OCI-LY3 (cell line): ENCODE measurements at regions not wholly inside any gene's neighbourhood (a gene's known extent, or its start where the extent isn't known, plus 50 kb on each side); places are given as distances from the start of the nearest gene placed in this dataset.

Experiments
- H2AFZ ChIP-seq: fragments of 200-600, 300-600 bp; shearing (Covaris generic); 2 replicates; pipeline ENCODE4 v1.6.0; 2014; ENCODE audit warnings: antibody characterized with exemption, low read depth, low read length
- H3K27ac ChIP-seq: fragments of 200-600, 300-600 bp; sonication (generic); 2 replicates; pipeline ENCODE4 v1.5.1; 2014; ENCODE audit warnings: mild to moderate bottlenecking, low read length, moderate library complexity, mixed read lengths
- H3K27me3 ChIP-seq: fragments of 200-600, 300-600 bp; sonication (generic); 2 replicates; pipeline ENCODE4 v1.6.1; 2014; ENCODE audit warnings: low read depth, low read length, mixed read lengths
- H3K36me3 ChIP-seq: fragments of 200-600, 300-600 bp; sonication (generic); replicated peaks from 2 replicates; pipeline ENCODE3; 2014; ENCODE audit warnings: low read depth, low read length, mixed read lengths
- H3K4me1 ChIP-seq: fragments of 300-600, 200-600 bp; sonication (generic); 2 replicates; pipeline ENCODE4 v1.6.1; 2014; ENCODE audit warnings: low read length, mixed read lengths
- H3K4me2 ChIP-seq: fragments of 200-600, 300-600 bp; sonication (generic); 2 replicates; pipeline ENCODE4 v1.6.1; 2014; ENCODE audit warnings: low read length, mixed read lengths
- H3K4me3 ChIP-seq: fragments of 300-600, 200-600 bp; sonication (generic); 2 replicates; pipeline ENCODE4 v1.5.1; 2014; ENCODE audit warnings: antibody characterized with exemption, mild to moderate bottlenecking, low read length, moderate library complexity
- H3K79me2 ChIP-seq: fragments of 300-600, 200-600 bp; shearing (Covaris generic); 2 replicates; pipeline ENCODE4 v1.6.1; 2014; ENCODE audit warnings: mild to moderate bottlenecking, low read length, mixed read lengths
- H3K9ac ChIP-seq: fragments of 300-600, 200-600 bp; shearing (Covaris generic); 2 replicates; pipeline ENCODE4 v1.6.0; 2014; ENCODE audit warnings: mild to moderate bottlenecking, low read length, moderate library complexity
- H3K9me3 ChIP-seq: fragments of 200-600, 300-600 bp; shearing (Covaris generic); 2 replicates; pipeline ENCODE4 v1.6.1; 2014; ENCODE audit warnings: low read length, mixed read lengths; ENCODE audit not compliant: insufficient read depth
- H4K20me1 ChIP-seq: fragments of 200-600, 300-600 bp; sonication (generic); 2 replicates; pipeline ENCODE4 v1.6.1; 2016; ENCODE audit warnings: low read length, mixed read lengths; ENCODE audit not compliant: insufficient read depth
- EZH2phosphoT487 ChIP-seq: fragments of 200-600 bp; shearing (Covaris generic); IDR thresholded peaks from 2 replicates; pipeline ENCODE4 v1.6.1; 2018; ENCODE audit warnings: antibody characterized with exemption, mixed run types, low read depth
- TF ChIP-seq, protein P1 (sequence below): fragments of 200-600, 300-600 bp; sonication (generic); IDR thresholded peaks from 2 replicates; pipeline ENCODE4 v1.5.1; 2014; ENCODE audit warnings: antibody characterized with exemption, low read length, low read depth

DNA sequence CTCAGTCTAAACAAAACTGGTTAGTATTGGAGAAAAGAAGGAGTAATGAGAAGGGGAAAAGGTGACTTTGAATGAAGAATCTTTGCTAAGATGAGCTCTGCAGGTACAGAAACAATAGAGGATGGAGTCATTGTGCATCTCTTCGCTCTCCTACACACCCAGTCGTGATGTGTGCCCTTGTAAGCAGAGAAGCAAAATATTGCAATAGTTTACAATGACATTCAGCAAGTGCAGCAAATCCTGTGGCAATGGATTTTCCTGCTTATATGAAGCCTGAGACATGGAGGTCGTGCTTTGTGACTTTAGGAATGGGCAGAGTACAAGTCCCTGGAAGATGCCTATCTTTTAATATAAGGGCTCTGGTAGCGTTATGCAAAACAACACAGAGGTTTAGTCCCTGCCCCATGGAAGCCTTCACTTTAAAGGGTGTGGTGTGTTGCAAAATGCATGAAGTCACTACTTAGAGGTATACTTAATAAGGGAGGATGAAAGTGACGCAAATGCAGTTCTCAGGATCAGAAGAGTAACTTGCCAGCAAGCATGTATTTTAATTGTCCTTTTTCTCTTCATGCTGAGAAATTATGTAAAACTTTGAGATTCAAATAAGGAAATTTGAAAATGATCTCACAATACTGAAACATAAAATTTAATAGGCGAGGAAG is 88.0 kb upstream of the IVNS1ABP start:
- Histone ChIP-seq H2AFZ (no peak overlapping the region), H3K4me2 (peak overlapping the region; percentile 31), H3K36me3 (peaks cover 21% of the 10 kb centered on the region), H3K4me1 (peaks cover 67% of the 10 kb centered on the region), H3K9me3 (peaks cover 13% of the 10 kb centered on the region), H3K79me2 (peaks cover 3% of the 10 kb centered on the region; the same call in 1 of the 2 replicates), H3K4me3 (0 out of 2 replicates have a peak overlapping the region, but pooled peaks have one; percentile 5), H3K9ac (peak overlapping the region; percentile 59), H3K27ac (peak overlapping the region; percentile 88), H3K27me3 (no peaks in the 10 kb centered on the region), H4K20me1 (no peaks in the 10 kb centered on the region)
- TF ChIP-seq, protein P1, sequence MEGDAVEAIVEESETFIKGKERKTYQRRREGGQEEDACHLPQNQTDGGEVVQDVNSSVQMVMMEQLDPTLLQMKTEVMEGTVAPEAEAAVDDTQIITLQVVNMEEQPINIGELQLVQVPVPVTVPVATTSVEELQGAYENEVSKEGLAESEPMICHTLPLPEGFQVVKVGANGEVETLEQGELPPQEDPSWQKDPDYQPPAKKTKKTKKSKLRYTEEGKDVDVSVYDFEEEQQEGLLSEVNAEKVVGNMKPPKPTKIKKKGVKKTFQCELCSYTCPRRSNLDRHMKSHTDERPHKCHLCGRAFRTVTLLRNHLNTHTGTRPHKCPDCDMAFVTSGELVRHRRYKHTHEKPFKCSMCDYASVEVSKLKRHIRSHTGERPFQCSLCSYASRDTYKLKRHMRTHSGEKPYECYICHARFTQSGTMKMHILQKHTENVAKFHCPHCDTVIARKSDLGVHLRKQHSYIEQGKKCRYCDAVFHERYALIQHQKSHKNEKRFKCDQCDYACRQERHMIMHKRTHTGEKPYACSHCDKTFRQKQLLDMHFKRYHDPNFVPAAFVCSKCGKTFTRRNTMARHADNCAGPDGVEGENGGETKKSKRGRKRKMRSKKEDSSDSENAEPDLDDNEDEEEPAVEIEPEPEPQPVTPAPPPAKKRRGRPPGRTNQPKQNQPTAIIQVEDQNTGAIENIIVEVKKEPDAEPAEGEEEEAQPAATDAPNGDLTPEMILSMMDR = no peak
- TF ChIP-seq EZH2phosphoT487 = no peak

DNA sequence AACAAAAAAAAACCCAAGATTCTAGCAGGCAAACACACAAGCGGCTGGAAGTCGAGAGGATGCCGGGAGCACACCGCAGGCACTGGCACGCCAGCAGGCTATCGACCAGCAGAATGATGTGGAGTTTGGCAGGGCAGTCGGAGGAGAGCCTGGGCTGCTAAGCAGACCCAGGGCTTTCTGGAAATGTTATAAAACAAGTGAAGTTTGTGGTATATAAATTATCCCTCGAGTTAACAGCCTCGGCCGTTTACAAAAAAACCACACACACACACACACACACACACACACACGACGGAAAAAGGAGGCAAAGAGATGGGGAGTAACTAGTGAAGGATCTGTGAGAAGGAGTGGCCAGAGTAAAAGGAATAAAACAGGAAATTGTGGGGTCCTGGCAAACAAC is 87.2 kb upstream of the IVNS1ABP start:
- Histone ChIP-seq H2AFZ (no peak overlapping the region), H3K27ac (peak overlapping the region; percentile 88), H3K27me3 (no peaks in the 10 kb centered on the region), H3K79me2 (peaks cover 3% of the 10 kb centered on the region; the same call in 1 of the 2 replicates), H3K36me3 (peaks cover 15% of the 10 kb centered on the region), H3K4me3 (no peak overlapping the region), H3K4me2 (no peak overlapping the region), H3K4me1 (peaks cover 67% of the 10 kb centered on the region), H4K20me1 (no peaks in the 10 kb centered on the region), H3K9ac (no peak overlapping the region), H3K9me3 (peaks cover 13% of the 10 kb centered on the region)
- TF ChIP-seq EZH2phosphoT487 = no peak
- TF ChIP-seq, protein P1 = no peak

- Histone ChIP-seq H3K27me3 (no peaks in the 10 kb centered on the region), H4K20me1 (no peaks in the 10 kb centered on the region), H3K27ac (no peak overlapping the region), H3K9me3 (peaks cover 6% of the 10 kb centered on the region), H2AFZ (no peak overlapping the region; the same call in 1 of the 2 replicates), H3K4me3 (no peak overlapping the region), H3K79me2 (peaks cover 3% of the 10 kb centered on the region; the same call in 1 of the 2 replicates), H3K4me2 (no peak overlapping the region), H3K36me3 (peaks cover 7% of the 10 kb centered on the region), H3K9ac (no peak overlapping the region), H3K4me1 (peaks cover 66% of the 10 kb centered on the region)
- TF ChIP-seq EZH2phosphoT487 = no peak
- TF ChIP-seq, protein P1 = no peak
These were observed 85.9 kb upstream of the IVNS1ABP start for GRCh38 chr1:185402930-185403329.

- H3K79me2 ChIP-seq = peaks cover 3% of the 10 kb centered on the region; the same call in 1 of the 2 replicates
- H3K9me3 ChIP-seq = no peaks in the 10 kb centered on the region
- TF ChIP-seq, protein P1 = no peak
- TF ChIP-seq EZH2phosphoT487 = no peak
- no peaks in the 10 kb centered on the region for H3K36me3 ChIP-seq
- no peak overlapping the region for H3K4me3 ChIP-seq
- H3K27ac ChIP-seq = no peak overlapping the region
- no peaks in the 10 kb centered on the region for H3K27me3 ChIP-seq
- H3K4me1 ChIP-seq = peaks cover 54% of the 10 kb centered on the region
- no peak overlapping the region for H3K4me2 ChIP-seq
- no peak overlapping the region for H3K9ac ChIP-seq
- H4K20me1 ChIP-seq = no peaks in the 10 kb centered on the region
- H2AFZ ChIP-seq = no peak overlapping the region
These were observed 84.0 kb upstream of the IVNS1ABP start for GRCh38 chr1:185401019-185401418.
